HG03520 (cell line): ENCODE measurements at regions not wholly inside any gene's neighbourhood (a gene's known extent, or its start where the extent isn't known, plus 50 kb on each side); places are given as distances from the start of the nearest gene placed in this dataset.

Experiments
- ATAC-seq: cut with Tn5 transposase; IDR thresholded peaks from one replicate; pipeline ENCODE4 v1.9.1; 2021; ENCODE audit warnings: mild to moderate bottlenecking, moderate library complexity; ENCODE audit not compliant: unreplicated experiment

- no peak for ATAC-seq
Measured at GRCh38 chr11:15615398-15616096, 500.8 kb downstream of the INSC start.

DNA sequence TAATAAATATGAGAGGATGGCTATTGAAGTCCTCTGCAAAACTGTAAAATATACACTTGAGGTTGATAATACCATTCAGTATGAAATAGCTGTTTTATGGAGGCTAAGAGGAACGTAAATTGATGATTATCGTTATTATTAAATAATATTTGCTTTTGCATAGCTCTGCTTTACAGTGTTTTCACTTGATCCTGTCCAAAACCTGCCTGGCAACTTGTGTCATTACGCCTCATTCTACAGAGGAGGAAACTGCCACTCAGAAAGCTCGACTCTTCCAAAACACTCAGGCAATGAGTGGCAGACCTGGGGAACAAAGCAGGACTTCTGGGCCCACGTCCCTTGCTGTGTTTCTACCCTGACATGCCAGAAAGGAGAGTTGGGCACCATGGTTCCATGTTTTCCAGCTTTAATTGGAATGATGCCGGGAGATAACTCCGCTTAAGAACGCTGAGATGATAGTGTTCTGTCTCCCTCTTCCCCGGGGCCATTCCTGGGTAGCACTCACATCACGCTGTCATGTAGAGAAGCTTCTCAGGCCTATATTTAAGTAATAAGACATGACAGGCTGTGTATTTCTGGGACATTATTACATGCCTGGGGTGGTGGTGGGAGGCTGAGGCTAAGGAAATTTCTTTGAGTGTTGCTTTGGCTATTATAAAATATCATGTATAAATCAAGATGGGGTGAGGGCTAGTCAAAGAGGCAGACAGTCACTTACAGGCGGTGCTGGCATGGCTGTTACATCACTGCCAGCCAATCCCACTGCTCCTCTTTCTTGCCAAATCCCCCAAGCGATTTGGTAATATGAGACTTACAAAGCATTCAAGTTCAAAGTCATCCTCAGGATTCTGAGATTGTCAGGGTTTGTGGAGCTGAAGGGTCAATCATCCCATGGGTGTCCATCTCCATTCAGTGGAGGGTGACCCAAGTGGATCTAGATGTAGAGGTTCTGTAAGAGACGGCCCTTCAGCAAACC is 501.7 kb downstream of the INSC start:
- ATAC-seq: no peak

GRCh38 chr11:15617126-15617525 is 502.4 kb downstream of the INSC start:
- no peak for ATAC-seq

DNA sequence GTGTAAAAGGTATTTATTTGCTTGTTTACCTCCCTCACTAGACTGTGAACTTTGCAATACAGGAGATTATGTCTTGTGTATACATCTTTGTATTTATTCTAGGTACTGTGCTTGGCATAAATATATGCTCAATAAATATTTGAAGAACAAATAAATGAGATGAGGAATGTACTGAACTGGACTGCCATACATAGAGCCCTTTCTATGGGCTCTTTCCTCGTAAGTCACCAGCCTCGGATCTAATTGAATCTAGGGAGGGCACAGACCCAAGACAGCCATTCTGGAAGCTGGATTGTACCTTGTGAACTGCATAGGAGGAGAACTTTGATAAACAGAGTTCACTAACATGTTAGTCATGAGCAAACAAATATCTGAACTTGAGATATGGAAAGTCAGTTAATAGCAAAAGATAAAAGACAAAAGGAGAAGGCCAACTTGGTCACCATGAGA is 503.9 kb downstream of the INSC start:
- ATAC-seq: no peak

DNA sequence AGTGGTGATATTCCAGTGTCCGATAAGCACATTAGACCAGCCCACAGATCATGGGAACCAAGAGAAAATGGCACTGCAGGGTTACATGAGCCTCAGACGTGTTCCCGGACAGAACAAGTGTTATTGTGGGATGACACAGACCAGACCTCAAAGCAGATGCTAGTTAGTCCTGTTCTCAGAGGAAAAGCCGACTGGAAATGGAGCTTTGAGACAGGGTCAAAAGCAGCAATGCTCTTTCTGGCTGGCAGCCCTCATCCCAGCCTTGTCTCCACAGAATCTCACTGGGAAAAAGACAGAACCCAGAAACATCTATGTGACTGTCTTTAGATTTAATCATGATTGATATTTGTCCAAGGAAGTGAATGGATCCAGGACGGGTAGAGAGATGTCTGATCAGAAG is 506.8 kb downstream of the INSC start:
- ATAC-seq: no peak

GRCh38 chr11:15622231-15622890 is 507.6 kb downstream of the INSC start:
- no peak for ATAC-seq

DNA sequence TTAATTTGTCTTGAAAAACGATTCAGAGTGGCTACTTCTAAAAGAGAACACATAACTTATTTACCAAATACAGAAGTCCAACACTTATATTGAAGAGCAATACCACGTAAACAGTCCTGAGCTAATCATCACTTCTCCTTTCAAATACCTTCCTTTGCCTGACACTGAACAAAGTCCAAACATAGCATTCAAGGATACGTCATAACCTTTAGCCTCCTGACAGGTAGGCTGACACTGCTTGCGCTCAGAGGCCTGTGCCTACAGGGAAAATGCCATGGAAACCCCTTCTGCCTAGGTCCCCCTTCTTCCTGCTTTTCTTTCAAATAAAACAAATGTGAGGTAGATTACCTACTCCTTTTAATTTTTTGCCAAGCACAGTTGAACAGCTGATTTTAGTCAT is 510.0 kb downstream of the INSC start:
- ATAC-seq: no peak

- no peak for ATAC-seq
Measured at GRCh38 chr11:15625691-15626090, 511.0 kb downstream of the INSC start.

GRCh38 chr11:15627560-15627959 is 512.8 kb downstream of the INSC start:
- ATAC-seq: no peak

GRCh38 chr11:15629690-15630321 is 515.1 kb downstream of the INSC start:
- no peak for ATAC-seq

DNA sequence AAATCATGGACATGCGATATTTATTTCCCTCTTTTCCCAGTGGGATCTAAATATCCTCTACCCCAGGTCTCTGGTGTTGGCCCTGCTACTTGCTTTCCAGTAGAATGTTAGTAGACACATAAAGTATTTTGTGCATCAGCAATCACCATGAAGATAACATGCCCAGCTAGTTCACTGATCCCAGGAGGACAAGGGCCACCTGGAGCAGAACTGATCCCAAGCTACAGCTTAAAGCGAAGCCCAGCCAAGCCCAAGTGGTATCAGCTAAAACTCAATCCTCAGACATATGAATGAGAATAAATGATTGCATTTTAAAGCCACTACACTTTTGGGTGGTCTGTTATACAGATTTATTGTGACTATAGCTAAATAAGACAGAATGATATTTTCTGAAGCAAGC is 516.2 kb downstream of the INSC start:
- no peak for ATAC-seq

GRCh38 chr11:15635521-15635920 is 520.8 kb downstream of the INSC start:
- ATAC-seq: no peak

GRCh38 chr11:15636521-15637089 is 521.9 kb downstream of the INSC start:
- no peak for ATAC-seq

GRCh38 chr11:15638386-15638787 is 523.7 kb downstream of the INSC start:
- no peak for ATAC-seq

DNA sequence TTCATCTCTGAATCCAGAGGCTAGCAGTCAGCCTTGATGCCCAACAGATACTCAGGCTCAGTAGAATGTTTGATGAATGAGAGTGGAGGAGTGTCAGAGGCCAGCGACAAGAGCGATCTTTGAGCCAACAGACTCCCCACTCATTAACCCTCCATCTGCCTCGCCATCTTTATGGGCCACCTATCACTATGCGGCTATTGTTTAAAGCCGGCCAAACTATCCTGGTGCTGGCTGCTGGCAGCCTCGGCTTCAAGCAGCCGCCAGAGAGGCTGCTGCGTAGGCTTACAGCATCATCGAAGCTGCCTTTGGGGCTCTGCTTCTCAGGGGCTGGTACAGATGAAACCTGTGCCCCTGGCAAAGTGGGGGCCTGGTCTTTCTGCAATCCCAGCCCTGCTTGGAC is 525.6 kb downstream of the INSC start:
- ATAC-seq: no peak

- peak; percentile 73 for ATAC-seq
Measured at GRCh38 chr11:15641271-15642045, 526.7 kb downstream of the INSC start.

- no peak for ATAC-seq
Measured at GRCh38 chr11:15645201-15645600, 530.5 kb downstream of the INSC start.

DNA sequence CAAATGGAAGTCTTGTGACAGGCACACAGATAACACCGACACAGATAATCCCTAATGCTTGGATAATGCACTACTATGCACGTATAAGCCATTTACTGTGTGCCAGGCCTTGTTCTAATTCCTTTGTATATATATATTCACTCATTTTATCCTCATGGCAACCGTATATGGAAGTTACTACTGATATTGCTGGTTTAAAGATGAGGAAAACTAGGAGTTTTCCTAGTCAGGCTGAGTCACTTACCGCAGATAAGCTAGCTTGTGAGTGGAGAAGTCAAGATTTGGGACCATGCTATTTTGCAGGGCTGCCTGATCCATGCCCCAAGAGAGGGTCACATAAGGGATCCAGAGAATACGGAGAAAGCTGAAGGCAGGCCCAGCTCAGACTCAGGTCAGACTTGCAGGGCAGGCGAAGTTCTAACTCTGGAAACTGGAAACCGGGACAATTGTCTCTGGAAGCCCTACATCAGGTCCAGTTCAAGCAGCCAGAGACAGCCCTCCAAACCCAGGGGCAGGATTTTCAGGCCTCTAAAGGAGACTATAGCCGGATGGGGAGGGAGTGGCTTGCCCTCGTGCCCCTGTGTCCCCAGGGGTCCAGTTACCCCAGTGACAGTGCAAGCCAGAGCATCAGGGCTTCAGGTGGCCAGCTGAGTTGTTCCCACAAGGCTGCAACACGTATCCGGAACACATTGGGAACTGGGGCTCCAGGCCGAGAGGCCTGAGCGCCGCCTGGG is 534.8 kb downstream of the INSC start:
- peak; percentile 17 for ATAC-seq
